ENCODE measurements at regions not wholly inside any gene's neighbourhood (a gene's known extent, or its start where the extent isn't known, plus 50 kb on each side); places are given as distances from the start of the nearest gene placed in this dataset.

GRCh38 chr3:82122554-82123345, 361.3 kb upstream of the GBE1 start:
- no peak for TF ChIP-seq EZH2 (IDR thresholded peaks at IDR 0.05; ENCODE audit: low read depth, unreplicated experiment)
- TF ChIP-seq, protein P1, sequence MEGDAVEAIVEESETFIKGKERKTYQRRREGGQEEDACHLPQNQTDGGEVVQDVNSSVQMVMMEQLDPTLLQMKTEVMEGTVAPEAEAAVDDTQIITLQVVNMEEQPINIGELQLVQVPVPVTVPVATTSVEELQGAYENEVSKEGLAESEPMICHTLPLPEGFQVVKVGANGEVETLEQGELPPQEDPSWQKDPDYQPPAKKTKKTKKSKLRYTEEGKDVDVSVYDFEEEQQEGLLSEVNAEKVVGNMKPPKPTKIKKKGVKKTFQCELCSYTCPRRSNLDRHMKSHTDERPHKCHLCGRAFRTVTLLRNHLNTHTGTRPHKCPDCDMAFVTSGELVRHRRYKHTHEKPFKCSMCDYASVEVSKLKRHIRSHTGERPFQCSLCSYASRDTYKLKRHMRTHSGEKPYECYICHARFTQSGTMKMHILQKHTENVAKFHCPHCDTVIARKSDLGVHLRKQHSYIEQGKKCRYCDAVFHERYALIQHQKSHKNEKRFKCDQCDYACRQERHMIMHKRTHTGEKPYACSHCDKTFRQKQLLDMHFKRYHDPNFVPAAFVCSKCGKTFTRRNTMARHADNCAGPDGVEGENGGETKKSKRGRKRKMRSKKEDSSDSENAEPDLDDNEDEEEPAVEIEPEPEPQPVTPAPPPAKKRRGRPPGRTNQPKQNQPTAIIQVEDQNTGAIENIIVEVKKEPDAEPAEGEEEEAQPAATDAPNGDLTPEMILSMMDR (conservative IDR thresholded peaks at IDR 0.05; ENCODE audit: low read depth in 2 of 2): no peak
- no peak for TF ChIP-seq REST (IDR thresholded peaks at IDR 0.05; ENCODE audit: unreplicated experiment)
- TF ChIP-seq STAT1 (IDR thresholded peaks at IDR 0.05; ENCODE audit: unreplicated experiment): no peak
